ENCODE measurements at regions not wholly inside any gene's neighbourhood (a gene's known extent, or its start where the extent isn't known, plus 50 kb on each side); places are given as distances from the start of the nearest gene placed in this dataset.
A peak's percentile ranks its signal among the peaks of the same experiment; 100 is the strongest.
"Not testable (repeated sequence)": the region's sequence is repeated elsewhere in the genome, so short reads cannot be mapped to it uniquely, and the experiment has no call there.

- TF ChIP-seq, protein P1, sequence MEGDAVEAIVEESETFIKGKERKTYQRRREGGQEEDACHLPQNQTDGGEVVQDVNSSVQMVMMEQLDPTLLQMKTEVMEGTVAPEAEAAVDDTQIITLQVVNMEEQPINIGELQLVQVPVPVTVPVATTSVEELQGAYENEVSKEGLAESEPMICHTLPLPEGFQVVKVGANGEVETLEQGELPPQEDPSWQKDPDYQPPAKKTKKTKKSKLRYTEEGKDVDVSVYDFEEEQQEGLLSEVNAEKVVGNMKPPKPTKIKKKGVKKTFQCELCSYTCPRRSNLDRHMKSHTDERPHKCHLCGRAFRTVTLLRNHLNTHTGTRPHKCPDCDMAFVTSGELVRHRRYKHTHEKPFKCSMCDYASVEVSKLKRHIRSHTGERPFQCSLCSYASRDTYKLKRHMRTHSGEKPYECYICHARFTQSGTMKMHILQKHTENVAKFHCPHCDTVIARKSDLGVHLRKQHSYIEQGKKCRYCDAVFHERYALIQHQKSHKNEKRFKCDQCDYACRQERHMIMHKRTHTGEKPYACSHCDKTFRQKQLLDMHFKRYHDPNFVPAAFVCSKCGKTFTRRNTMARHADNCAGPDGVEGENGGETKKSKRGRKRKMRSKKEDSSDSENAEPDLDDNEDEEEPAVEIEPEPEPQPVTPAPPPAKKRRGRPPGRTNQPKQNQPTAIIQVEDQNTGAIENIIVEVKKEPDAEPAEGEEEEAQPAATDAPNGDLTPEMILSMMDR (IDR thresholded peaks at IDR 0.05; ENCODE audit: low read depth, low read length) = no peak
- H3K4me3 ChIP-seq (ENCODE audit: low read depth, low read length) = no peak overlapping the region
These were observed 566.6 kb upstream of the VRK2 start for GRCh38 chr2:57479981-57480380.

DNA sequence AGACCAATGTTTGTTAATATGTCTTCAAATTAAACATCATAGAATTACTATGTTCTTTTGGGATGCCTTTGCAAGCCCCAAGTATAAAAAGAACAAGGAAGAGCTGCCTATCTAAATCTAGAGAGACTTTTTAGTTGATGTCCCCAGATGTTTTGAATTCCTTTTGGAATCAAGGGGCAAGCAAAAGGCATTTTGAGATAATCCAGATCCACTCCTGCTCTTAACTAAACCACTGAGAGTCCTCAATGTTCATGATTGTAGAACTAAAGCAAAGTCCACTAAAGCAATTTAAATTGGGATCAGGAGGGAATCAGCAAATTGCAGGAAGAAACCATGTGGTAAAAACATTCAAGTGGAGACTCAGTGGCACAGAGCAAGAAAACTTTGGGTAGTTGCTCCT is 558.5 kb upstream of the VRK2 start:
- no peak overlapping the region for H3K4me3 ChIP-seq (ENCODE audit: low read depth, low read length)
- TF ChIP-seq, protein P1 (IDR thresholded peaks at IDR 0.05; ENCODE audit: low read depth, low read length) = no peak

GRCh38 chr2:57490741-57491140 is 555.9 kb upstream of the VRK2 start:
- H3K4me3 ChIP-seq (ENCODE audit: low read depth, low read length) = no peak overlapping the region
- TF ChIP-seq, protein P1 (IDR thresholded peaks at IDR 0.05; ENCODE audit: low read depth, low read length) = no peak

DNA sequence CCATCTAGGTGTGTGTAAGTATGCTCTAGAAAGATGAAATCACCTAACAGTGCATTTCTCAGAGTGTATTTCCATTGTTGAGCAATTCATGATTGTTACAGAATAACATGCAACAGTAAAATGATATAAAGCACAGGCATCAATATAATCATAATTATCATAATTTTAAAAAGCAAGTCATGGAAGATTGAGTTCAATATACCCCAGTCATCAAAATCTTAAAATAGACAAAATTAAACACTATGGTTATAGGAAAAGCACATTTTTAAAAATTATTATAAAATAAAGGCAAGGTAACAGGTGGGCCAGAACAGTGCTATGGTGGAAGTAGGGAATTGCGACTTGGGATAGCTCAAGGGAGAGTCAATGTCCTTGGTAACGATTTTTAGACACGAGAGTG is 555.4 kb upstream of the VRK2 start:
- no peak overlapping the region for H3K4me3 ChIP-seq (ENCODE audit: low read depth, low read length)
- TF ChIP-seq, protein P1 (IDR thresholded peaks at IDR 0.05; ENCODE audit: low read depth, low read length) = no peak

GRCh38 chr2:57493966-57494365 is 552.6 kb upstream of the VRK2 start:
- H3K4me3 ChIP-seq (ENCODE audit: low read depth, low read length) = not testable (repeated sequence)

DNA sequence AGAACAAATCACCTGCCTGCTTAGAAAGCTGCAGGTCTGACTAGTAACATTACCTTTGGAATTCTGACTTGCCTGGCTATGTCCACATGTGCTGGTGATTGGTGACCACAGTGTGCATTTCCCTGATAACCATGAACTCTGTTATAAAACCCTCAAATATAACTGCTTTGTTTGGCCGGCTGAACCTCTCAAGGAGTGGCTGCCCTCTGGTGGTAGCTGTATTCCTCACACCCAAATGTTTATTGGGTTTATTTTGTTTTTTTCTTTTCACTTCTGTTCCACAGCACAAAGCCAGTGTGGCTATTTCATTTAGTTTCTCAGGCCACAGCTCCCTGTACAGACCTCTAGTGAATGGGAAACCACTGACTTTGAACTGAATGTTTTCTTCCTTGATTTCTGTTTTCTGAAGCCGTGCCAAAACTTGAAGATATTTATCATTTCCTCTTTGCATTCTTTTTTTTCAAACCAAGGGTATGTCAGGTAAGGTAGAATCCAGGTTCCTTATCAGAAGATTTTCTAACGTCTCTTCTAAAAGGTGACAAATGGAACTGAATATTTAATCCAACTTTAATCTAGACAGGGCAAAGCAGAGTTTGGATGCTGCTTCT is 549.0 kb upstream of the VRK2 start:
- no peak overlapping the region for H3K4me3 ChIP-seq (ENCODE audit: low read depth, low read length)
- TF ChIP-seq, protein P1 (IDR thresholded peaks at IDR 0.05; ENCODE audit: low read depth, low read length) = peak; percentile 60

DNA sequence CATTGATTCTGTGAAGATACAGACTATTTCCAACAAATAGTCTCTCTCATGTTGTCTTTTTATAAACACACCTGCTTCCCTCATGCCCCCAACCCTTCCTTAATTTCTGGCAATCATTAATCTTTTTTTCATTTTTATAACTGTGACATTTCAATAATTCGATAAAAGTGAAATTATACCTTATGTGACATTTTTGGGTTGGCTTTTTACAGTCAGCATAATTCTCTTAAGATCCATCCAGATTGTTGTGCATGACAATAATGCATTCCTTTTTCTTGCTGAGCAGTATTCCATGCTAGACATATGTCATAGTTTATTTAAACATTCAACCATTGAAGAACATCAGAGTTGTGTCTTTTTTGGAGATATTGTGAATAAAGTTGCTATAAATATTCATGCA is 541.8 kb upstream of the VRK2 start:
- H3K4me3 ChIP-seq (ENCODE audit: low read depth, low read length) = no peak overlapping the region
- TF ChIP-seq, protein P1 (IDR thresholded peaks at IDR 0.05; ENCODE audit: low read depth, low read length) = no peak

DNA sequence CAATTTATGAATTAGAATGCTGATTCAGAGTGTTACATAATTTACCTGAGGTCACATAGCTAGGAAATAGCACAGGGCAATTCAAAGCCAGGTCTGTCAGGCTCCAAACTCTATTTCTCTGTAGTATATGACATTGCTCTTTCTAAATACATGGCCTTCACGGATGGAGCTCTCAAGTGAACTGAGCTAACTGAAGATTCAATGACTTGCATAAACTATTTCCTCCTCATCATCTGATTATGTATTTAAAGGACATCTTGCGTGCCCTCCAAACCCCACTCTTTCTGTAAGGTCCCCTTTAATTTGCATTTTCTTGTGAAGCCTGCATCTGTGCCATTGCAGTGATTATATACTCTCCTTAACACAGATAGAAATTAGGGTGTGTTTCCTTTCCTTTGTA is 537.4 kb upstream of the VRK2 start:
- H3K4me3 ChIP-seq (ENCODE audit: low read depth, low read length) = no peak overlapping the region
- TF ChIP-seq, protein P1 (IDR thresholded peaks at IDR 0.05; ENCODE audit: low read depth, low read length) = no peak
